ENCODE measurements at regions not wholly inside any gene's neighbourhood (a gene's known extent, or its start where the extent isn't known, plus 50 kb on each side); places are given as distances from the start of the nearest gene placed in this dataset.
A peak's percentile ranks its signal among the peaks of the same experiment; 100 is the strongest.

DNA sequence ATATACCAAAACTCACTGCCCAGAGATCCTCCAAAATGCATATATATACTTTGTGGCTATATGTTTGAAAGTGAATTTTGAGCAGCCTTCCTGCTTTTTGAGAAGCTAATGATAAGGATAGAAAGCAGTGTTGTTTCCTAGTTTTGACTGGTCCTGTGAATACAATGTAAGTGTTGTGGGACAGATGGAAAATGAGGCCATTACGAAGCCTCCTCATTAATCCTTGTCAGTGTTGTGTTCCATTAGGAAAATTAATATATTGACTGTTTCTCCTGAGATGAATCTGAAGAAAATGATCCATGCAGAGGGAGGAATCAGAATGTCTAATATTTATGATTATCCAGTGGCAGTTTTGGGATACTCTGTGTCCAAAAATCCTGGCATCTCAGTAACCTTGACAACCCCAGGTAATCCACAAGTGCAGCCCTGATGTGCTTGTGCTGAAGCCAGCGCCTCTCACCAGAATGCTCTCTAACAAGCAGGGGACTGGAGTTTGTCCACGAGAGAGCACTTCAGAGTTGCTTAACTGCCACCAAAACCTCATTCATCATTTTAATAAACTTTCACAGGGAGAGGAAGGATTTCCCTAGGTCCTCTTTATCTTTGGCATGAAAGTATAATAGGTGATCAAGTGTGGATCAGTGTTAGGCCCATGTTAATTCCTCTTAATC is 418.6 kb downstream of the CMPK2 start:
- H3K27ac Mint-ChIP-seq: no peak overlapping the region
- peaks cover 7% of the 10 kb centered on the region for H3K9me3 Mint-ChIP-seq
- no peak overlapping the region for H3K4me3 Mint-ChIP-seq
- DNase-seq: no peak
- TF ChIP-seq, protein P1, sequence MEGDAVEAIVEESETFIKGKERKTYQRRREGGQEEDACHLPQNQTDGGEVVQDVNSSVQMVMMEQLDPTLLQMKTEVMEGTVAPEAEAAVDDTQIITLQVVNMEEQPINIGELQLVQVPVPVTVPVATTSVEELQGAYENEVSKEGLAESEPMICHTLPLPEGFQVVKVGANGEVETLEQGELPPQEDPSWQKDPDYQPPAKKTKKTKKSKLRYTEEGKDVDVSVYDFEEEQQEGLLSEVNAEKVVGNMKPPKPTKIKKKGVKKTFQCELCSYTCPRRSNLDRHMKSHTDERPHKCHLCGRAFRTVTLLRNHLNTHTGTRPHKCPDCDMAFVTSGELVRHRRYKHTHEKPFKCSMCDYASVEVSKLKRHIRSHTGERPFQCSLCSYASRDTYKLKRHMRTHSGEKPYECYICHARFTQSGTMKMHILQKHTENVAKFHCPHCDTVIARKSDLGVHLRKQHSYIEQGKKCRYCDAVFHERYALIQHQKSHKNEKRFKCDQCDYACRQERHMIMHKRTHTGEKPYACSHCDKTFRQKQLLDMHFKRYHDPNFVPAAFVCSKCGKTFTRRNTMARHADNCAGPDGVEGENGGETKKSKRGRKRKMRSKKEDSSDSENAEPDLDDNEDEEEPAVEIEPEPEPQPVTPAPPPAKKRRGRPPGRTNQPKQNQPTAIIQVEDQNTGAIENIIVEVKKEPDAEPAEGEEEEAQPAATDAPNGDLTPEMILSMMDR (IDR thresholded peaks at IDR 0.05): no peak
- peaks cover 5% of the 10 kb centered on the region for H3K4me1 Mint-ChIP-seq
- H3K27me3 Mint-ChIP-seq (ENCODE audit: low read depth, poor library complexity): peaks cover 4% of the 10 kb centered on the region
- no peaks in the 10 kb centered on the region for H3K36me3 Mint-ChIP-seq (ENCODE audit: low read depth)

DNA sequence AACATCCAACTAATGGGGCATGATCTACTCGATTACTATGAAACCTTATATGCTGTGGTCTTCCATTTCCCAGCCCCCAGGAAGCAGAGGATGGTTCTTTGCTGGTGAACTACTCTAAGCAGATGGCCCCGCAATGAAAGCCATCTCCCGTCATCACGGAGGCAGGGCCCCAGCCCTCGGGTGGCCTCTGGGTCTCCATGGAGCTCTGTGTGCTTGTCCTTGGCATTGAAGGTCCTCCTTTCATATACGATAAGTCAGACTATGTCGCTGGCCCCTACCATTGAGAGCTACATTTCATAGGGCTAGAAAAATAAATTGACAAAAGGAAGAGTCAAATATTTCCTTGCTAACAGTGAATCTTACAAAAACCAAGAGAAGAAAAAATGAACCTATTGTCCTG is 416.8 kb downstream of the CMPK2 start:
- DNase-seq: no peak
- peaks cover 4% of the 10 kb centered on the region for H3K27me3 Mint-ChIP-seq (ENCODE audit: low read depth, poor library complexity)
- no peak overlapping the region for H3K4me3 Mint-ChIP-seq
- no peaks in the 10 kb centered on the region for H3K4me1 Mint-ChIP-seq
- H3K36me3 Mint-ChIP-seq (ENCODE audit: low read depth): no peaks in the 10 kb centered on the region
- H3K9me3 Mint-ChIP-seq: peaks cover 21% of the 10 kb centered on the region
- no peak overlapping the region for H3K27ac Mint-ChIP-seq
- TF ChIP-seq, protein P1 (IDR thresholded peaks at IDR 0.05): no peak

DNA sequence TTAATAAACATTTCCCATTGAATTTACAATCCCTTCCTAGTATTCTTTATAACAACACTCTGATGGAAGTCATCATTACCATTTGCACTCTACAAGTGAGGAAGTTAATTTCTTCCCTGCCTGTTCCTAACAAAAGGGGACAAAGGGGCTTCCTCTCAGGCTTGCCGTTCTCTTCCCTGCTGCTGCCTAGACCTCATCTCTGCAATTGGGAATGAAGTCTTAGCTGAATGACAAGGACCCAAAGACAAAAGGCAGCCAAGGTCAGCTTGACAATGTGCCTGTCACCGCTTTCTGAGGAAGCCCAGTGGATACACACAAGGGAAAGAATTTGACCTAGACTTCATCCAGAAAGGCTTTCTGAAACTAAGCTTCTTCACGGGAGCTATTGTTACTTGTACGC is 416.4 kb downstream of the CMPK2 start:
- Mint-ChIP-seq H3K4me1 (no peaks in the 10 kb centered on the region), H3K9me3 (peaks cover 25% of the 10 kb centered on the region), H3K27me3 (ENCODE audit: low read depth, poor library complexity) (peaks cover 4% of the 10 kb centered on the region), H3K27ac (peak overlapping the region; percentile 46), H3K36me3 (ENCODE audit: low read depth) (no peaks in the 10 kb centered on the region), H3K4me3 (no peak overlapping the region)
- DNase-seq: no peak
- TF ChIP-seq, protein P1 (IDR thresholded peaks at IDR 0.05): no peak

DNA sequence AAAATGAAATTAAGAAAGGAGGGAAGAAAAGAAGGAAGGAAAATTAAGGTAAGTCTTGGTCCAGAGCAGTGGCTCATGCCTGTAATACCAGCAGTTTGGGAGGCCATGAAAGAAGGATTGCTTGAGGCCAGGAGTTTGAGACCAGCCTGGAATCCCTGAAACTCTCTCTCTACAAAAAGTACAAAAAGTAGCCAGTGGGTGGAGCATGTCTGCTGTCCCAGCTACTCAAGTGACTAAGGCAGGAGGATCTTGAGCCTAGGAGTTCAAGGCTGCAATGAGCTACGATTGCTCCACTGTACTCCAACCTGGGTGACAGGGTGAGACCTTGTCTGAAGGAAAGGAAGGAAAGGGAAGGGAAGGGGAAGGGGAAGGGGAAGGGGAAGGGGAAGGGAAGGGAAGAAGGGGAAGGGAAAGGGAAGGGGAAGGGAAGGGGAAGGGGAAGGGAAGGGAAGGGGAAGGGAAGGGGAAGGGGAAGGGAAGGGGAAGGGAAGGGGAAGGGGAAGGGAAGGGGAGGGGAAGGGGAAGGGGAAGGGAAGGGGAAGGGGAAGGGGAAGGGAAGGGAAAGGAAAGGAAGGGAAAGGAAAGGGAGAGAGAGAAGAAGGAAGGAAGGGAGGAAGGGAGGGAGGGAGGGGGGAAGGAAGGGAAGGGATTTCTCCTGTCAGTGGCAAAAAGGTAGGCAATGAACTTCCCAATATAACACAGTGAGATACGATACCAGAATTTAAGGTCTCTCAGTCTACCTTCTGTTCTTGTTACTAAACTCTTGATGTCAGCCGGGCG is 412.8 kb downstream of the CMPK2 start:
- Mint-ChIP-seq H3K9me3 (peaks cover 59% of the 10 kb centered on the region), H3K27ac (no peak overlapping the region), H3K4me3 (no peak overlapping the region), H3K4me1 (no peaks in the 10 kb centered on the region), H3K36me3 (ENCODE audit: low read depth) (peaks cover 18% of the 10 kb centered on the region), H3K27me3 (ENCODE audit: low read depth, poor library complexity) (peaks cover 4% of the 10 kb centered on the region)
- TF ChIP-seq, protein P1 (IDR thresholded peaks at IDR 0.05): no peak
- no peak for DNase-seq

DNA sequence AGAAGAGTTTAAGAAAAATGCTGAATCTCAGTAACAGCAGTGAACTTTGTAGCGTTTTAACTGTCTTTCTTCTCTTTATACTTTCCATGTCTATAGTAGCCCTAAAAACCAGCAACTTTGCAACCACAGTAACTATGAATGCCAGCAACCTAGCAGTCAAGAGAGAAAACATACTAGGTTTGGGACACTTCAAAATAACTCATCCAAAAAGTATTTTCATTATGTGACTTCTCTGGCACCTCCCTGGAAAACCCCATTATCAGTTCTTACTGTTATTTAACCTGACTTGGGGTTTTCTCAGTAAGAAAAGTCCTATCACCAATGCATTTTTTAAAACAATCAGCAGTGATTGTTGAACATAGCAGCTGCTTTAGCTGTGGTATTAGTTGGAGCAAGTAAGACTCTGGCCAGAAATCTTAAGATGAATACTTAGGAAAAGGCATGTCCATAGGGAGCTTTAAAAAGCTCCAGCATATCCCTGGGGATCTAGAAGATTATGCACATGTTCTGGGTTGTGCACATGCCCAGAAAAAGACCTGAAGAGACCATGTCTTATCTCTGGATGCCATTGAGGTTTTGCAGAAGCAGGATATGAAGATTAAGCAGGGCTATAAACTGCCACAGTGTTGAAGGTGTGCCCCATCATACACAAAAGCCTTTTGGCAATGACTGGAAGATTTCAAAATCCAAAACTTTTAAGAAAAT is 411.3 kb downstream of the CMPK2 start:
- no peak for DNase-seq
- H3K4me3 Mint-ChIP-seq: no peak overlapping the region
- no peaks in the 10 kb centered on the region for H3K27me3 Mint-ChIP-seq (ENCODE audit: low read depth, poor library complexity)
- peaks cover 18% of the 10 kb centered on the region for H3K36me3 Mint-ChIP-seq (ENCODE audit: low read depth)
- TF ChIP-seq, protein P1 (IDR thresholded peaks at IDR 0.05): no peak
- H3K27ac Mint-ChIP-seq: no peak overlapping the region
- H3K9me3 Mint-ChIP-seq: peaks cover 61% of the 10 kb centered on the region
- no peaks in the 10 kb centered on the region for H3K4me1 Mint-ChIP-seq
